ENCODE measurements at regions not wholly inside any gene's neighbourhood (a gene's known extent, or its start where the extent isn't known, plus 50 kb on each side); places are given as distances from the start of the nearest gene placed in this dataset.

DNA sequence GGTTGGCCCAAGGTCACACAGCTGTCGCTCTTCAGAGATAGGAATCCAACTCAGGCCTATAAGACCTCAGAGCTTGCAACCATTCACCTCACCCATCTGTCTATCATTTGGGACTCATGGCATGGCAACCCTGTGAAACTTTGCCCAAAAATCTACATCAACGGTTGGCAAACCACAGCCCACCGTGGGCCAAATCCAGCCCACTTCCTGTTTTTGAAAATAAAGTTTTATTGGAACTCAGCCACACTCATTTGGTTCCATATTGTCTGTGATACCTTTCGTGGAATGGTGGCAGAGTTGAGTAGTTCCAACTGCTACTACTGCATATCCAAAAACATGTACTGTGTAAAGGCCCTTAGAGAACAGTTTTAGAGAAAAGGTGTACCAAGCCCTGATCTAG lies 307.8 kb downstream of the MN1 start:
- Histone ChIP-seq H3K9me3 (ENCODE audit: low read length) (no peaks in the 10 kb centered on the region), H3K27me3 (ENCODE audit: control insufficient read depth in 1 of 2, insufficient read depth in 2 of 2, low read length in 2 of 2) (no peaks in the 10 kb centered on the region), H3K27ac (ENCODE audit: low read depth, low read length) (no peak overlapping the region), H3K36me3 (ENCODE audit: insufficient read depth, low read length) (no peaks in the 10 kb centered on the region), H3K4me3 (ENCODE audit: low read depth in 1 of 2, low read length in 2 of 2) (no peak overlapping the region), H3K4me1 (ENCODE audit: insufficient read depth, low read length) (no peaks in the 10 kb centered on the region), H3K9ac (ENCODE audit: low read length) (no peak overlapping the region)

DNA sequence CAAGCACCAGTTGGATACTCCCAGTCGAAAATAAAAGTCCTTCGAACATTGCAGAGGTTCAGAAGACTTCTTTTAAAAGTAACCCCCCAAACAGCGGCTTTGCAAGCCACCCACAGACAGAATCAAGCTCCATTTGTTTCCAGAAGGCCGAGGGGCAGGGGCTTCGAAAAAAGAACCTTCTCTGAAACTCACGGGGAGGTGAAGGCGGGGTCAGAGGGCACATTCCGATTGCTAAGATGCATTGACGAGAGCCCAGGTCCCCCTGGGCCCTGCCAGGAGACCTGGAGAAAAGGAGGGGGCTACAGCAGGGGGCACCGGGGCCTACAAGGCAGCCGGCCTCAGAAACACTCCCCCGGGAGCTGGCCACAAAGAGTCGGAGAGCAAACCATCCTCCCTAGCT lies 306.8 kb downstream of the MN1 start:
- no peaks in the 10 kb centered on the region for H3K27me3 ChIP-seq (ENCODE audit: control insufficient read depth in 1 of 2, insufficient read depth in 2 of 2, low read length in 2 of 2)
- H3K4me3 ChIP-seq (ENCODE audit: low read depth in 1 of 2, low read length in 2 of 2) = no peak overlapping the region
- no peaks in the 10 kb centered on the region for H3K36me3 ChIP-seq (ENCODE audit: insufficient read depth, low read length)
- no peak overlapping the region for H3K27ac ChIP-seq (ENCODE audit: low read depth, low read length)
- no peaks in the 10 kb centered on the region for H3K9me3 ChIP-seq (ENCODE audit: low read length)
- H3K9ac ChIP-seq (ENCODE audit: low read length) = no peak overlapping the region
- no peaks in the 10 kb centered on the region for H3K4me1 ChIP-seq (ENCODE audit: insufficient read depth, low read length)

DNA sequence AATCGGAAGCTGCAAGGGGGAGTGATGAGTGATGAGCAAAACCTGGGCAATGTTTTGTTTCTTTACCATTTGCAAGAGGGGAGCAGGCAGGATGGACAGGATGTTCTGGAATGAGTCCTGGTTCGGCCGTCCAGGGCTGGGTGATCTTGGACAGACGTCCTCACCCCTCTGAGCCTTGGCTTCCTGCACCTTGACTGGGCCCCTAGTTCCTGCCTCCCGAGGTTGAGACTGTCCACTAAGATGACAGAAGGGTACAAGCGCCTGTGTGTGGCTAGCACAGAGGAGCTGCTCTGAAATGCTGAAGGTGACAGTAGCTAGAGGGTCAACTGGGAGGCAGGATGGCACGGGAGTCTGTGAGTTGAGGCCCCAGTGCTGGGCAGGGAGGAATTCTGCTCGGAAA lies 306.2 kb downstream of the MN1 start:
- Histone ChIP-seq H3K4me1 (ENCODE audit: insufficient read depth, low read length) (no peaks in the 10 kb centered on the region), H3K4me3 (ENCODE audit: low read depth in 1 of 2, low read length in 2 of 2) (no peak overlapping the region), H3K27ac (ENCODE audit: low read depth, low read length) (no peak overlapping the region), H3K9me3 (ENCODE audit: low read length) (no peaks in the 10 kb centered on the region), H3K27me3 (ENCODE audit: control insufficient read depth in 1 of 2, insufficient read depth in 2 of 2, low read length in 2 of 2) (no peaks in the 10 kb centered on the region), H3K36me3 (ENCODE audit: insufficient read depth, low read length) (no peaks in the 10 kb centered on the region), H3K9ac (ENCODE audit: low read length) (no peak overlapping the region)

DNA sequence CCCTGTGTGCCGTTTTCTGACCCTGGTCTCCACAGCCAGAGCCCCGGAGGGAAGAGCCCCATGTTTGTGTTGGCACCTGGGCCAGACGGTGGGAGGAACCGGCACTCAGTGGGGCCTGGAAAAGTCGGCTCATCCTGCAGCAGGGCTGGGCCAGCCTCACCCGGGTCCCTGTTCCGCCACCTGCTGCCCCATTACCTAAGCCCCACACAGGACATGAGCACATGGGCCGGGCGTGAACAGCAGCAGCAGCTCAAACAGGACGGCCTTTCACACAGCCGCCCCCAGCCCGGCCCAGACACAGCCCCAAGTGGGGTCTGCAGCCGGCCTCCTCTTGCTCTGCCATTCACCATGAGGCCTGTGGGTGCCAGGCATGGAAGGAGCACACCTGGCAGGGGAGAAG lies 302.4 kb downstream of the MN1 start:
- no peak overlapping the region for H3K27ac ChIP-seq (ENCODE audit: low read depth, low read length)
- H3K27me3 ChIP-seq (ENCODE audit: control insufficient read depth in 1 of 2, insufficient read depth in 2 of 2, low read length in 2 of 2) = no peaks in the 10 kb centered on the region
- no peak overlapping the region for H3K4me3 ChIP-seq (ENCODE audit: low read depth in 1 of 2, low read length in 2 of 2)
- no peaks in the 10 kb centered on the region for H3K36me3 ChIP-seq (ENCODE audit: insufficient read depth, low read length)
- no peak overlapping the region for H3K9ac ChIP-seq (ENCODE audit: low read length)
- no peaks in the 10 kb centered on the region for H3K4me1 ChIP-seq (ENCODE audit: insufficient read depth, low read length)
- no peaks in the 10 kb centered on the region for H3K9me3 ChIP-seq (ENCODE audit: low read length)

DNA sequence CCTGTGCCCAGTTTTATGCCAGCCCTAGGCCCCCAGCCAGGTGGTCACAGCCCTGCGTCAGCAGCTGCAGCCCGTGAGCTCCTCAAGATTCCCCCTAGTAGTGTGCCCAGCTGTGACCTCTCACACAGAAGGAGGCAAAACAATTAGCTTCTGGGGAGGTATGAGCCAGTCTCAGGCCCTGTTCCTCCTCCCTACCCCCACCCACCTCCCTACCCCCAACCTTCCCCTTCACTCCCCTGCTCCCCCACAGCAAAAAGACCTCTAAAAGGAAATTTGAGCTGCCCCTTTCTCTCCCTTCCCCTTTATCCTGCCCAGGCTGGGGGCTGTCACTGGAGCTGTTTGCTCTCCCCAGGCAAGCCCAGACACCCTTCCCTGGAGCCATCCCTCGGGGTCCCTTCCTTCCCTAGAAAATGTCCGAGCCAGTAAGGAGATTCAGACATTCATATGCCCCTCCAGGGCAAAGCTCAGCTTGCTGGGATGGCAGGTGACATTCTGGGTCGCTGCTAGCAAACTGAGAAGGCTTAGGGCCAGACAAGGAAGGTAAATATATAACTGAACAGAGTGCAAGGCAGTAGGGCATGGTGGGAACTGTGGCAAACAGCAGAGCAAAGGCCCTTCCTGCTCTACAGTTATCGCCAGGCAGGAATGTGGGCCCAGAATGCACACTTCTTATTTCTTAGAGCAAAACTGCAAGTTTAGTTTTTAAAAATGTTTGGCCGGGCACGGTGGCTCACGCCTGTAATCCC lies 300.2 kb downstream of the MN1 start:
- Histone ChIP-seq H3K36me3 (ENCODE audit: insufficient read depth, low read length) (no peaks in the 10 kb centered on the region), H3K27me3 (ENCODE audit: control insufficient read depth in 1 of 2, insufficient read depth in 2 of 2, low read length in 2 of 2) (no peaks in the 10 kb centered on the region), H3K27ac (ENCODE audit: low read depth, low read length) (no peak overlapping the region), H3K9me3 (ENCODE audit: low read length) (no peaks in the 10 kb centered on the region), H3K4me3 (ENCODE audit: low read depth in 1 of 2, low read length in 2 of 2) (no peak overlapping the region), H3K4me1 (ENCODE audit: insufficient read depth, low read length) (no peaks in the 10 kb centered on the region), H3K9ac (ENCODE audit: low read length) (no peak overlapping the region)

DNA sequence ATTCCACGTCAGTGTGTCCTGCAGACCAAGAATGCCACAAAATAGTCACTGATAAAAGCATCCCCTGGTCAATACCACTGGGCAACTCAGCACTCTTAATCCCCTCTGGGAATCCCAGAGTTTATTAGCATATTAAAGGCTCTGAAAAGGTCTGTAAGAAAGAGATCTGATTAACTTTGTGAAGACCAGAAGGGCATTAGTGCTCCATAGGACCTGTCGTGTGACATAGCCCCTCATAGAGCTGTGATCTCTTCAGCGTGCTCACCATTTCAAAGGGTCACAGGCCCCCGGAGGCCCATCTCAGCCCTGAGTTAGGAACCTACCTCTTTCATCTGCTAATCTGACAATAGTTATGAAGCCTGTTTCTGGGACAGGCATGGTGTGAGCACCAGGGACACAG lies 299.2 kb downstream of the MN1 start:
- no peak overlapping the region for H3K4me3 ChIP-seq (ENCODE audit: low read depth in 1 of 2, low read length in 2 of 2)
- H3K9me3 ChIP-seq (ENCODE audit: low read length) = no peaks in the 10 kb centered on the region
- H3K36me3 ChIP-seq (ENCODE audit: insufficient read depth, low read length) = no peaks in the 10 kb centered on the region
- H3K27me3 ChIP-seq (ENCODE audit: control insufficient read depth in 1 of 2, insufficient read depth in 2 of 2, low read length in 2 of 2) = no peaks in the 10 kb centered on the region
- no peak overlapping the region for H3K27ac ChIP-seq (ENCODE audit: low read depth, low read length)
- H3K4me1 ChIP-seq (ENCODE audit: insufficient read depth, low read length) = peaks cover 4% of the 10 kb centered on the region
- no peak overlapping the region for H3K9ac ChIP-seq (ENCODE audit: low read length)

DNA sequence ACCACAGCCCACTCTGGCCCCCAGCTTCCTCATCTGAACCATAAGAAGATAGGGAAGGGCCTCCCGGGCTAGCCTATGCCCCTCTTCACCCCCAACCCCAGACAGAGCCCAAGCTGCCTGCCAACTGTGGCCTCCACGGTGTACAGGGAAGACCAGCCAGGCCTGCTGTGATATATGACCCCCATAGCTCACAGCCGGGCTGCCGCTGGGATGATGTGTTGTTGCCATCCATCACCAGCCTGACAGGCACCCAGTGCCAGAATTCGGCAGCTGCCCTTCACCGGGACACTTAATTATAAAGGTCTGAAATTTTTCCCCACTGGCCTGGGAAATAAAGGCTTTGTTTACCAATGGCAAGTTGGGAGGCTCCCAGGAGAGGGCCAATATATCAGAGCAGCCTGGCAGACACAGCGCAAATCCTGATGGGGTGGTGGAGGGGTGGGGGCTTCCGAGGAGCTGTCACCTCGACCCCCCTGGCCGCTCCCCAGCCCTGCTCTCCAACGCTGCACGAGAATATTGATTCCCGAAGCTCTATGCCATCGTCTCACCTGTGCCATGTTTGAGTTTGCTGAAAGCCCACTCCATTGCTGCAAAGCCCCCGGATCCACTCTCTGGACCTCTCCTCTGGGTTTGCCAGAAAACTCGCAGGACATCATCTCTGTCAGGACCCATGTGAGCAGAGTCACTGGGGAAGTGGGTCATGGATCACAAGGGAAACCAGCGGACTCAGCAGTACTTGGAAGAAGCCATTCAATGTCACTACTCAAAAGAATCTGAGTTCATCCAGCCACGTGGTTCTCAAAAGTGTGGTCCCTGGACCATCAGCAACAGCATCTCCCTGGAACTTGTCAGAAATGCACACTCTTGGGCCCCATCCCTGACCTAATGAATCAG lies 296.9 kb downstream of the MN1 start:
- peaks cover 4% of the 10 kb centered on the region for H3K4me1 ChIP-seq (ENCODE audit: insufficient read depth, low read length)
- H3K4me3 ChIP-seq (ENCODE audit: low read depth in 1 of 2, low read length in 2 of 2) = no peak overlapping the region
- no peak overlapping the region for H3K27ac ChIP-seq (ENCODE audit: low read depth, low read length)
- H3K36me3 ChIP-seq (ENCODE audit: insufficient read depth, low read length) = no peaks in the 10 kb centered on the region
- no peaks in the 10 kb centered on the region for H3K27me3 ChIP-seq (ENCODE audit: control insufficient read depth in 1 of 2, insufficient read depth in 2 of 2, low read length in 2 of 2)
- H3K9ac ChIP-seq (ENCODE audit: low read length) = no peak overlapping the region
- H3K9me3 ChIP-seq (ENCODE audit: low read length) = no peaks in the 10 kb centered on the region

DNA sequence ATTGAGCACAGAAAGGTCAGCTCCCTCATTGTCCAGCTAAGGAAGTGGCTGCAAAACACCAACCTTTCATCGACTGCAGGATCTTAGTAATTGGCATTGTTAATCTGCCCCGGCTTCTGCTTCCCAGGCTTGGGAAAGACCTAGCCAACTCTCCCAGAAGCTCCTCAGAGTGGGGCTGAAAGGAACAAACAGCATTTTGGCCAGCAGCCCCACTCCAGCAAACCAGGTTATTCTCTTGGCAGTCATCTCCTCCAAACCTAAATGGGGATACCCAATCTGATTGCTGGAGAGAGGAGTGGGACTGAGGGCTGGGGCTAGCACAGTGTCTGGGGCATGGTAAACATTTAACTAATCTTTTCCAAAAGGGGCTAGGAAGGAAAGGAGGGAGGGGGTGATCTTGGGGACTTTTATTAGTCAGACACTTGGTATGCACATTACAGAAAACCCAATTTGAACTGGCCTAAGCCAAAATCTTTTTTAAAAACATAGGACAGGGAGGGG lies 294.4 kb downstream of the MN1 start:
- Histone ChIP-seq H3K9me3 (ENCODE audit: low read length) (no peaks in the 10 kb centered on the region), H3K4me3 (ENCODE audit: low read depth in 1 of 2, low read length in 2 of 2) (no peak overlapping the region), H3K36me3 (ENCODE audit: insufficient read depth, low read length) (no peaks in the 10 kb centered on the region), H3K9ac (ENCODE audit: low read length) (no peak overlapping the region), H3K27me3 (ENCODE audit: control insufficient read depth in 1 of 2, insufficient read depth in 2 of 2, low read length in 2 of 2) (no peaks in the 10 kb centered on the region), H3K27ac (ENCODE audit: low read depth, low read length) (no peak overlapping the region), H3K4me1 (ENCODE audit: insufficient read depth, low read length) (peaks cover 4% of the 10 kb centered on the region)

DNA sequence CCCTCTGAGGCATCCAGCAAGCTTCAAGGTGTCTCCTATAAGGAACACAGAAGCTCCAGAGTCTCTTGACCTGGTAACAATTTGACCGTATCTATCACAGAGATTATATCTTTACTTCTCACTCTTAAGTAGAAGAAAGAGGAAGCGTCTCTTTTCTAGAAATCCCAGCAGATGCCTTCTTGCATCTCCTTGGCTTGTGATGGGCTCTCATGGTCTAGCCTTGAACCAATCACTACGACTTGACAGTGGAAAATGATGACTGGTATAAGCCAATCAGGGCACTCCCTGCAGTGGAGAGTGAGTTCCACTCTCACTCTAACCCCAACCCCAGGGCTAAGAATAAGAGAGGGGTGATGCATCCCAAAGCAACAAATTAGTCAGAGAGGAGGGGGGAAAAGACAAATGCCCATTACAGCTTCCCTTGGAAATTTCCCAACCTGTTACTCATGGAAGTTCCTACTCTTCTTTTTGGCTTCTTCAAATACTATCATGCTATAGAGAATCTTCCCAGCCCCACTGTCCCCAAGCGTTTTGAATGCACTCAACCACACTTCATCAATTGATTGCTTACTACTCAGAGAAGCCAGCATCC lies 293.5 kb downstream of the MN1 start:
- H3K36me3 ChIP-seq (ENCODE audit: insufficient read depth, low read length) = no peaks in the 10 kb centered on the region
- H3K9me3 ChIP-seq (ENCODE audit: low read length) = no peaks in the 10 kb centered on the region
- no peak overlapping the region for H3K4me3 ChIP-seq (ENCODE audit: low read depth in 1 of 2, low read length in 2 of 2)
- H3K4me1 ChIP-seq (ENCODE audit: insufficient read depth, low read length) = peaks cover 4% of the 10 kb centered on the region
- H3K27me3 ChIP-seq (ENCODE audit: control insufficient read depth in 1 of 2, insufficient read depth in 2 of 2, low read length in 2 of 2) = no peaks in the 10 kb centered on the region
- H3K9ac ChIP-seq (ENCODE audit: low read length) = no peak overlapping the region
- H3K27ac ChIP-seq (ENCODE audit: low read depth, low read length) = no peak overlapping the region

DNA sequence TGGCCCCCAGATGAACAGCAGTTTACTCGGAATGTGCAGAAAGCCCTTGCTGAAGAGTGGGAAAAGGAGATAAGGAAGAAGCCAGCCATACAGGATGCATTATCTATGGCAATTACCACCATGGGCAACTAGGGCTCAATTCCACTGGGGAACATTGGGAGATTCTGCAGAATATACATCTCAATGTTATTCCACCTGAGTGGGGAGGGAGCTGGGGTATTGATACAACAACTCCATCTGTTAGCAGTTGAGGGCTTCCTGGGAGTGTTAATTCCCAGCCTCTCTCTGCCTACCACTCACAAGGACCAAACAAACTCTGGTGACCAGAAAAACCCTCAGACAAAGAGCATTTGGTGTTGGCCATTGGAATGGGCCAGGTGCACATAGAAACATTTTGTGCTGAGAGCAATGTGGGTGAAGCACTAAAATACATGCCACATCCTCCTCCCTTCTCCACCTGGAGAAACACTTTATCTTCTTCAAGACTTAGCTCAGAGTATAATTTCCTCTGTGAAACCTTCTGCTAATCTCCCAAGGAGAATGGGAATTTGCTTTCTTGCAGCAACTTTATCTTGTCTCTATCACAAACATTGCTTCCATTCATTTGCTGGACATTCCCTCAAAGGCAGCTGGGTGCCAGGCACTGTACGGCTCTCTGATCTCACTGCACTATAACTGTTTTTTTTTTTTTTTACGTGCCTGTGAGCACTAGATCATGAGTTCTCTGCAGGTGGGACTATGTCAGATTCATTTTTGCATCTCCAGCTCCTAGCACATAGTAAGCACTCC lies 292.2 kb downstream of the MN1 start:
- Histone ChIP-seq H3K9me3 (ENCODE audit: low read length) (no peaks in the 10 kb centered on the region), H3K27me3 (ENCODE audit: control insufficient read depth in 1 of 2, insufficient read depth in 2 of 2, low read length in 2 of 2) (no peaks in the 10 kb centered on the region), H3K4me3 (ENCODE audit: low read depth in 1 of 2, low read length in 2 of 2) (no peak overlapping the region), H3K27ac (ENCODE audit: low read depth, low read length) (no peak overlapping the region), H3K36me3 (ENCODE audit: insufficient read depth, low read length) (no peaks in the 10 kb centered on the region), H3K9ac (ENCODE audit: low read length) (no peak overlapping the region), H3K4me1 (ENCODE audit: insufficient read depth, low read length) (peaks cover 4% of the 10 kb centered on the region)

DNA sequence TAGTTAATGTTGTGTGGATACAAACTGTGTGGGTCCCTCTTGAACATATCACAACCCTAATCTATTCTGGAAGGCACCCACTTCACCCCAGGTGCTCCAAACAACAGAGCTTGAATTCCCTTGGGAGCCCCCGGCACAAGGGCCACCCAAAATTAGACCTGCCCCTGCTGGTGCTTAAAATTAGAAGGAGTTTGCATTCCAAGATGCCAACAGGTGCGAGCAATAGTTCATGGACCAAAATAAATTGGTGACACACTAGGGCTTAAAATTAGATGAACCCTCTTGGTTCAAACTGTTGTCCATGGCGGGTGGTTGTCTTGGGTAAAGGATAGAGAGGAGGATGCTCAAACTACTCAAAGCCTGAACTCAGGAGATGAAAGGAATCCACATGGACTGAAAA lies 291.5 kb downstream of the MN1 start:
- Histone ChIP-seq H3K9ac (ENCODE audit: low read length) (no peak overlapping the region), H3K36me3 (ENCODE audit: insufficient read depth, low read length) (no peaks in the 10 kb centered on the region), H3K9me3 (ENCODE audit: low read length) (no peaks in the 10 kb centered on the region), H3K4me3 (ENCODE audit: low read depth in 1 of 2, low read length in 2 of 2) (no peak overlapping the region), H3K27ac (ENCODE audit: low read depth, low read length) (no peak overlapping the region), H3K4me1 (ENCODE audit: insufficient read depth, low read length) (peaks cover 4% of the 10 kb centered on the region), H3K27me3 (ENCODE audit: control insufficient read depth in 1 of 2, insufficient read depth in 2 of 2, low read length in 2 of 2) (no peaks in the 10 kb centered on the region)

Data from muscle layer of colon (tissue), 2 donors.